ENCODE measurements at regions not wholly inside any gene's neighbourhood (a gene's known extent, or its start where the extent isn't known, plus 50 kb on each side); places are given as distances from the start of the nearest gene placed in this dataset.

GRCh38 chr7:93678185-93678584 lies 103.7 kb upstream of the CALCR start:
- no peak for TF ChIP-seq CTCF (IDR thresholded peaks at IDR 0.05)
- no peak for TF ChIP-seq POLR2A (IDR thresholded peaks at IDR 0.05)
